Smooth muscle cell (in vitro differentiated cells): ENCODE measurements at regions not wholly inside any gene's neighbourhood (a gene's known extent, or its start where the extent isn't known, plus 50 kb on each side); places are given as distances from the start of the nearest gene placed in this dataset.

Source experiments
- DNase-seq: peaks from one replicate; lab custom pipeline; 2025; ENCODE audit not compliant: unreplicated experiment; lab: John Stamatoyannopoulos, UW
- H2AFZ ChIP-seq: fragments of 200-600 bp; sonication (generic); 2 replicates; pipeline ENCODE4 v1.6.0; 2016; ENCODE audit warnings: antibody characterized with exemption, low read depth, mild to moderate bottlenecking
- H3F3A ChIP-seq: fragments of 200-600 bp; sonication (generic); 2 replicates; pipeline ENCODE4 v1.6.0; 2017; ENCODE audit warnings: antibody characterized with exemption, low read depth
- H3K27ac ChIP-seq: fragments of 200-600 bp; sonication (generic); 2 replicates; pipeline ENCODE4 v1.5.1; 2016; ENCODE audit warnings: low read depth, mild to moderate bottlenecking
- H3K27me3 ChIP-seq: fragments of 200-600 bp; sonication (generic); 2 replicates; pipeline ENCODE4 v1.6.1; 2016; ENCODE audit warnings: low read depth, mild to moderate bottlenecking
- H3K36me3 ChIP-seq: fragments of 200-600 bp; sonication (generic); 2 replicates; pipeline ENCODE4 v1.5.1; 2016; ENCODE audit warnings: low read depth
- H3K4me1 ChIP-seq: fragments of 200-600 bp; sonication (generic); 2 replicates; pipeline ENCODE4 v1.5.1; 2016; ENCODE audit warnings: low read depth
- H3K4me2 ChIP-seq: fragments of 200-600 bp; sonication (generic); 2 replicates; pipeline ENCODE4 v1.6.0; 2016; ENCODE audit warnings: mild to moderate bottlenecking
- H3K4me3 ChIP-seq: fragments of 200-600 bp; sonication (generic); 2 replicates; pipeline ENCODE4 v1.5.1; 2016; ENCODE audit warnings: mild to moderate bottlenecking
- H3K79me2 ChIP-seq: fragments of 200-600 bp; sonication (generic); 2 replicates; pipeline ENCODE4 v1.6.0; 2016; ENCODE audit warnings: low read depth, mild to moderate bottlenecking
- H3K9ac ChIP-seq: fragments of 200-600 bp; sonication (generic); 2 replicates; pipeline ENCODE4 v1.6.0; 2016; ENCODE audit warnings: low read depth
- H3K9me3 ChIP-seq: fragments of 200-600 bp; sonication (generic); replicated peaks from 2 replicates; pipeline ENCODE4 v1.5.1; 2016; ENCODE audit warnings: low read depth
- H4K20me1 ChIP-seq: fragments of 200-600 bp; sonication (generic); 2 replicates; pipeline ENCODE4 v1.6.0; 2016; ENCODE audit warnings: low read depth
- CTCF ChIP-seq: fragments of 200-600 bp; sonication (generic); IDR thresholded peaks from 2 replicates; pipeline ENCODE4 v1.5.1; 2017; ENCODE audit warnings: borderline replicate concordance, mild to moderate bottlenecking, antibody characterized with exemption; ENCODE audit not compliant: insufficient read depth, poor library complexity, severe bottlenecking
- WGBS: methylation state at CpG from one replicate; pipeline ENCODE4 v1.1.7; 2016; ENCODE audit warnings: low lambda C conversion rate; 5-methylcytosine and 5-hydroxymethylcytosine counted together

DNA sequence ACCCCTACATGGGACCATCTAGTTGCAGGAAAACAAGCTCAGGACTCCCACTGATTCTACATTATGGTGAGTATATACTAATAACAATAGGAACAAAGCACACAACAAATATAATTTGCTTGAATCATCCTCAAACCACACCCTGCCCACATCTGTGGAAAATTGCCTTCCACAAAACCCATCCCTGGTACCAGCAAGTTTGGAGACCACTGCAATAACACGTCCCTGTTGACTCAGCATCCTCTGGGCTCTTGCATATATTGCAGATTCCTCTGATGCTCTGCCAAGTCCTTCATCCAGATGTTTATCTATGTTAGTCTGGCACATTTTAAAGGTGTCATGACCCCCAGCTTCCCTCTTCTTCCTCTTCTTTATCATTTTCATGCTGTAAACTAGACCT lies 138.4 kb downstream of the PCTP start:
- Histone ChIP-seq H3K27me3 (no peaks in the 10 kb centered on the region), H2AFZ (no peak overlapping the region), H3K9me3 (no peaks in the 10 kb centered on the region), H3K27ac (no peak overlapping the region), H3K9ac (no peak overlapping the region), H4K20me1 (no peaks in the 10 kb centered on the region), H3K4me2 (no peak overlapping the region), H3K4me1 (no peaks in the 10 kb centered on the region), H3K36me3 (no peaks in the 10 kb centered on the region), H3K4me3 (no peak overlapping the region), H3F3A (no peaks in the 10 kb centered on the region), H3K79me2 (no peaks in the 10 kb centered on the region)
- WGBS = 88% methylated on average over 1 of the region's 1 CpG
- no peak for TF ChIP-seq CTCF
- DNase-seq = no peak

DNA sequence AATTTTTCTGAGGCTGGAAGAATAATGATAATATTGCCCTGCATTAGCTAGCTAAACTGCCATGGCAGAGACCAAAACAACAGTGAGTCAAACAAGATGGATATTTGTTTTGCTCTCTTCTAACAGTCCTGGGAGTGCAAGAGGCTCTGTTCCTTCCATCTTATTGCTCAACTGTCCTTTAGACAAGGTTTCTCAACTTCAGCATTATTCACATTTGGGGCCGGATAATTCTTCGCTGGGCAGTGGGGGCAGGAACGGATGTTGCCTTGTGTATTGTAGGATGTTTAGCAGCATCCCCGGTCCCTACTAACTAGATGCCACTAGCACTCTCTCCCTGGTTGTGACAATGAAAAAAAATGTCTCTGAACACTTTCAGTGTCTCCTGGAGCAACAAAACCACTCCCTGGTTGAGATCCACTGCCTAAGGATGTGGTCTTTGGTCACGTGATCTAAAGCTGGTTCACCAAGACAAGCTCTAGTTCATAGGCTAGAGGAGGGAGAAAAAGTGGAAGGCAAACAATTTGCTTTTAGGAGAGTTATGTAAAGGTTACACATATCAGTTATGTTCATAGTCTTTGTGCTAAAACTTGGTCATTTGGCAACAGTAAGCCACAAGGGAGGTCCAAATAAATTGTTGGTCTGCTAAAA lies 144.4 kb downstream of the PCTP start:
- no peaks in the 10 kb centered on the region for H3K27me3 ChIP-seq
- H3K4me3 ChIP-seq = no peak overlapping the region
- no peaks in the 10 kb centered on the region for H3K9me3 ChIP-seq
- H3K36me3 ChIP-seq = no peaks in the 10 kb centered on the region
- no peak overlapping the region for H3K9ac ChIP-seq
- no peak overlapping the region for H3K27ac ChIP-seq
- no peak overlapping the region for H2AFZ ChIP-seq
- WGBS = 88% methylated on average over 5 of the region's 5 CpGs
- H3K79me2 ChIP-seq = no peaks in the 10 kb centered on the region
- H3F3A ChIP-seq = no peaks in the 10 kb centered on the region
- H4K20me1 ChIP-seq = no peaks in the 10 kb centered on the region
- no peak for TF ChIP-seq CTCF
- DNase-seq = no peak
- H3K4me1 ChIP-seq = peaks cover 3% of the 10 kb centered on the region
- no peak overlapping the region for H3K4me2 ChIP-seq

DNA sequence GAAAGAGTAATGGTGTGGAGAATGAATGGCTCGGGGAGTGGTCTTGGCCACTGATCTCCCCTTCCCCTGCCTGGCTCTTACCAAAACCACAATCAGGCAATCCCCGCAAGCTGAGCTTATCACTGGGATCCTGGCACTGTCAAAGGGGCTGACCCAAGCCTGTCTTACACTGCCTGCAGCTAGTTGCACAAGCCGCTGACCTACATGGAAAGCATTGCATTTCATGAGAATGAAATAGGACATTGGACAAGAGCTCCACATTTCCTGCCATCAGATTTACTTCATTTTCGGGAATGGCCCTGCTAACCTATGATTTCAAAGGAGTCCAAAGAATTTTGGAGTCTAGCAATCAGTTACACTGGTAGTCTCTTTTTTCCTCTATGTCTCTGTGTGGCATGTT lies 146.4 kb downstream of the PCTP start:
- WGBS = 64% methylated on average over 4 of the region's 4 CpGs
- TF ChIP-seq CTCF = no peak
- no peak overlapping the region for H3K4me3 ChIP-seq
- no peaks in the 10 kb centered on the region for H3K9me3 ChIP-seq
- H3K79me2 ChIP-seq = no peaks in the 10 kb centered on the region
- H3K4me2 ChIP-seq = no peak overlapping the region
- DNase-seq = no peak
- H3K27ac ChIP-seq = no peak overlapping the region
- peaks cover 3% of the 10 kb centered on the region for H3K4me1 ChIP-seq
- H4K20me1 ChIP-seq = no peaks in the 10 kb centered on the region
- H2AFZ ChIP-seq = no peak overlapping the region
- no peaks in the 10 kb centered on the region for H3K27me3 ChIP-seq
- H3F3A ChIP-seq = no peaks in the 10 kb centered on the region
- H3K36me3 ChIP-seq = no peaks in the 10 kb centered on the region
- no peak overlapping the region for H3K9ac ChIP-seq

DNA sequence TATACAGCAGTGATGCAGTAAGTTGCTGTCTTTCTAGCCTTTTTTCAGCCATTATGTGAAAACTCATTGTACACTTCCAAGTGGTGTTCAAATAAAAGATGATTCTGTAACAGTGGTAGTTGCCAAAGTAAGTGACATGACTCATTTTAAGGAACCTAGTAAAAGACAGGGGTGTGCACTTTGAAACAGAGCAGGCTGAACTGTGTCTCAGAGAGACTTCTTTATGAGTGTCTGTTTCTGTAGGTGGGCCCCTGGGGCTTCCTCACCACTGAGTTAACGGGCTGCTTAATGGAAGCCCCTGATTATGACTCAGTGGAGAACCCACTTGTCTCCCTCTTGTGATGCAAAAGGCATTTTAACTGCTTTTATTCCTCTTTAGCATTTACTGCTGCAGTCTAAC lies 147.3 kb downstream of the PCTP start:
- H3K4me2 ChIP-seq = no peak overlapping the region
- no peaks in the 10 kb centered on the region for H3K27me3 ChIP-seq
- no peaks in the 10 kb centered on the region for H4K20me1 ChIP-seq
- H2AFZ ChIP-seq = no peak overlapping the region
- H3F3A ChIP-seq = no peaks in the 10 kb centered on the region
- DNase-seq = no peak
- H3K27ac ChIP-seq = no peak overlapping the region
- H3K9ac ChIP-seq = no peak overlapping the region
- TF ChIP-seq CTCF = no peak
- WGBS = 0% methylated on average over 1 of the region's 1 CpG
- H3K4me1 ChIP-seq = peaks cover 3% of the 10 kb centered on the region
- no peak overlapping the region for H3K4me3 ChIP-seq
- no peaks in the 10 kb centered on the region for H3K79me2 ChIP-seq
- no peaks in the 10 kb centered on the region for H3K9me3 ChIP-seq
- no peaks in the 10 kb centered on the region for H3K36me3 ChIP-seq
